GM12801 (cell line): ENCODE measurements at regions not wholly inside any gene's neighbourhood (a gene's known extent, or its start where the extent isn't known, plus 50 kb on each side); places are given as distances from the start of the nearest gene placed in this dataset.

ENCODE experiments used
- TF ChIP-seq, protein P1 (sequence below): IDR thresholded peaks from one replicate; pipeline ENCODE4 v1.5.1; 2011; ENCODE audit warnings: control low read depth; ENCODE audit not compliant: insufficient read length; ENCODE audit errors: extremely low read depth

DNA sequence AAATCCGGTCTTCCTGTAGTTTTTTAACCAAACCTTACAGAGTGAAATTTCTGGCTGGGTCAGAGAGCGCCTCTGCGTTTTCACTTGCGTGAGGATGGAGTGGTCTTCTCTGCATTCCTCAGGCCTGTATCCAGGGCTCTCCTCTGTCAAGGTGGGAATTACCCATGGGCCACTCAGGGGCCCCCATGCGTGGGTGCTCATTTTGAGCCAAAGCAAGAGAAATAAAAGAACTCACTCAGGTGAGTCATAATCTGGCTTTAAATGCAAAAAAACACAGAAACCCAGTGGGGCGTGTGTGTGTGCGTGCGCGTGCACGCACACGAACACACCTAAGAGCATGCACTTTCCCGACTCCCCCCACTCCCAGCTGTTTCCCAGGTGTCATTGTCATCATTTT, 104.0 kb upstream of the PWP1 start:
- TF ChIP-seq, protein P1, sequence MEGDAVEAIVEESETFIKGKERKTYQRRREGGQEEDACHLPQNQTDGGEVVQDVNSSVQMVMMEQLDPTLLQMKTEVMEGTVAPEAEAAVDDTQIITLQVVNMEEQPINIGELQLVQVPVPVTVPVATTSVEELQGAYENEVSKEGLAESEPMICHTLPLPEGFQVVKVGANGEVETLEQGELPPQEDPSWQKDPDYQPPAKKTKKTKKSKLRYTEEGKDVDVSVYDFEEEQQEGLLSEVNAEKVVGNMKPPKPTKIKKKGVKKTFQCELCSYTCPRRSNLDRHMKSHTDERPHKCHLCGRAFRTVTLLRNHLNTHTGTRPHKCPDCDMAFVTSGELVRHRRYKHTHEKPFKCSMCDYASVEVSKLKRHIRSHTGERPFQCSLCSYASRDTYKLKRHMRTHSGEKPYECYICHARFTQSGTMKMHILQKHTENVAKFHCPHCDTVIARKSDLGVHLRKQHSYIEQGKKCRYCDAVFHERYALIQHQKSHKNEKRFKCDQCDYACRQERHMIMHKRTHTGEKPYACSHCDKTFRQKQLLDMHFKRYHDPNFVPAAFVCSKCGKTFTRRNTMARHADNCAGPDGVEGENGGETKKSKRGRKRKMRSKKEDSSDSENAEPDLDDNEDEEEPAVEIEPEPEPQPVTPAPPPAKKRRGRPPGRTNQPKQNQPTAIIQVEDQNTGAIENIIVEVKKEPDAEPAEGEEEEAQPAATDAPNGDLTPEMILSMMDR = no peak

DNA sequence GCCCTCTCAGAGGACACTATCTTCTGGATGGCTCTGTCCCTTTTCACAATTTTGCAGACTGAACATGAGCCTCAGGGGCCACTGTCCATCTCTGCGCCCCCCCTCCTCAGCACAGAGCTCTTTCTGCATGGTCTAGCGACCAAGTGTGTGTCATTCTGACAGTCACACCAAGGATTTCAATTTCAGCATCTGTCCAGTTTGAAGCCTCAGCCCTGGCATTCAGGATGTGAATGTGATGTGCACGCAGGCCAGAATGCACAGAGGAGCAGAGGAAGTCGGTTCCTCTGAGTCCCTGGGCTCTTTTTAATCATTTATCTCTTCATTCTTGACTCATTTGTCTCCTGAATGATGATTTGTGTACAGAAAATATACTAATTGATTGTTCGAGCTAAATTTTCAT, 102.0 kb upstream of the PWP1 start:
- TF ChIP-seq, protein P1 = no peak

DNA sequence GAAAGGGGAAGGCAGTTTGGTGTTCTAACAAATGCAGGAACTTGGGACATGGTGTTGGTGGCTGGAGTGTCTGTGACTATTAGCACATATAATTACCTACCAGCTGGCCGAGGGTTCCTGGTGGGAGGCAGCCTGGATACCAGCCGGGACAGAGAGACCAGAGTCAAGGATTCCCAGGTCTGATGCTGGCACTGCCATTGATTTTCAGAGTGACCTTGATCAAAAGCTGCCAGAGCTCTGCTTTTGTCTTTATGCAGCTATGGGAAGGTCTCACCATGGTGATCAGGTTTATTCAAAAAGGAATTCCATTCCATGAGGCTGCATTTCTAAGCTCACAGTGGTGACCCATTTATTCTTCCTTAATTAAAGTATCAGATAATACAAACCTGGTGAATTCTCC, 101.0 kb upstream of the PWP1 start:
- TF ChIP-seq, protein P1 = no peak

DNA sequence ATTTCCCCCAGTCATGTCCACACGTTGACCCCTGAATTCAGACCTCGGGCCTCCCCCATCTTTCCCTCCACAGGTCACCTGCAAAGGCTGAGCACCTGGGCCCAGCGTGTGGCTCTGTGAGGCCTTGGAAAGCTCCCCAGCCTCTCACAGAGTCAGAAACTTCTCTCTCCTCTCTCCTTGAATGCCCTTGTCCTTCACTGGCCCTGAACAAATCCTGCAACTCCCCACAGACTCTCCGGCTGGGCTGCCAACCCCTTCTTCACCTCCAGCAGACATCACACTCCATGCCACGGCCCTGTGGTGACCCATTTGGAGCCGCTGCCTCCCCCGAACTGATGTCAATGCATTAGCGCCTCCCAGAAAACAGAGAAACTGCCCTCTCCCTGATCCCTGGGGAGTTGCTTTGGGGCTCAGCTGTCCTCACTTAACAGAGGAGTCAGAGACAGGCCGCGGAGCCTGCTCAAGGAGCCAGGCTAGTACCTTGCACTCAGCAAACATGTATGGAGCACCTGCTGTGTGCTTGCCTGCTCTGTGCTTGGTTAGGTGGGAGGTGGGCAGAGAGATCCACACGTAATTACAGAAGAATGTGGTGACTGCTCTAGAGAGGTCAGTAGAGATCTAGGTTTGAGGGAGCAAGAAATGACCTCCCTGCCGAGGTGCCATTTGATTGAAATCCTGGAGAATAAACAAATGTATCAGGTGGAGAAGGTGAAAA, 99.2 kb upstream of the PWP1 start:
- TF ChIP-seq, protein P1 = no peak

DNA sequence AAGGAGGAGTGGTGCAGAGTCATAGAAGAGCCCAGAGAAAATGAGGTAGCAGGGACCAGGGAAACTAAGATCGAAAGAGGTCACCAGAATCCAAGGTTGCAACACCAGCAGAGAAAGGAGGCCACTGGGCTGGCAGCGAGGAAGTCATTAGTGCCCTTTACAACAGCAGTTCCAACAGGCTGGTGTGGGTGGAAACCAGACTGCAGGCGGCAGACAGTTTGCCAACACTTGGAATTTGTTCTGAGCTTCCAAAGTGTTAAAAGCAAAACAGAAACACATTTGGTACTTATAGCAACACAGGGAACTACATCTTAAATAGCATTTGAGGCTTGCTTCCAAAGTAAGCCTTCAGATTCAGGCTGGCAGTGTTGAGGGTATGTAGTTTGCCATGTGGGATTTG, 95.2 kb upstream of the PWP1 start:
- TF ChIP-seq, protein P1 = no peak

DNA sequence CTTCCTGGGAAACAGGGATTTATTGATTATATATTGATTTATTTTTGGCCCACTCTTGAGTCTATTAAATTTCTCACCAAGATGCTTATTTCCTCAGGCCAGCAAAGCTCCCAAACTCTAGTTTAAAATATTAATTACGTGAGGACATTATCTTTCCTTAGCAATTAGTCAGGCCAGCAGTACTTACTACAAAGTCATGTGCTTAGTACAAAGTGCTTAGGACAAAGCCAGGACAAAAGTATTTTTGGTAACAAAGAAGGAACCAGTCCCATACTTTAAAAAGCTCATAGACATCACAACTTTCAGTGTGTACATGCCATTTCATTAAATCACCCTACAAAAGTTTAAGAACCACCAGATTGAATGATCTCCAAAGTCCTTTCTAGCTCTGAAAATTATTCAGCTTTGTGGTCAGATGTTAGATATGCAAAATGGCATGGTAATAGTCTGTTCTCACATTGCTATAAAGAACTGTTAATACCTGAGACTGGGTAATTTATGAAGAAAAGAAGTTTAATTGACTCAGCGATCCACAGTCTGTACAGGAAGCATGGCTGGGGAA, 94.7 kb upstream of the PWP1 start:
- TF ChIP-seq, protein P1 = no peak

DNA sequence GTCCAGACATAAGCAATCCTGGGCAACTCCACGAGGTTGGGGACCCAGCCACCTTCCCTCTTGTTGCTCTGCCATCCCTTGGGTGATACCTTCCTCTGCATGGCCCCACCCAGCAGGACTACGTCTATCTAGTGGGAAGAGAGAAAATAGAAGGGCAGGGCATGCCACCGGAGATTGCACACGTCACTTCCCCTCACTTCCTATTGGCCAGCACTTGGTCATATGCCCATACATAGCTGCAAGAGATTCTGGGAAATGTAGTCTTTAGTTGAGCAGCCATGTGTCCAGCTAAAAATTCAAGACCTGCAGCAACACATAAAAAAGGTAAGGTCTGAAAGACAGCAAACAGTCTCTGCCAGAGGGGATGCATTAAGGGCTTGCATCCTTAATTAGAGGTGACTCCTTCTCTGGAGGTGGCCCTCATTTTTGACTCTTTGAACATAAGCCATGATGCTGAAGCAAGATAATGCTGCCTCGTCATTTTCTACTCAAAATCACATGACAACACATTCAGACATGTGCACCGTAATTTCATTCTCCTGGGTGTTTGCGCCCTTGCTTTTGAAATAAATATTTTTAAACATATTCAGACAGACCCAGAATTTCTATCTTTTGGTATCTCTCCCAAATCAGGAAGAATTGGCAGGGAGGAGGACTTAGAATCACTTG, 91.8 kb upstream of the PWP1 start:
- TF ChIP-seq, protein P1 = no peak
